Astrocyte (in vitro differentiated cells and primary cell): ENCODE measurements at regions not wholly inside any gene's neighbourhood (a gene's known extent, or its start where the extent isn't known, plus 50 kb on each side); places are given as distances from the start of the nearest gene placed in this dataset.

Experiments
- DNase-seq: peaks from one replicate; pipeline ENCODE4 v3.0.0-alpha.2; 2010; ENCODE audit warnings: low read depth
- FAIRE-seq: peaks from 2 replicates; lab custom pipeline; 2011; peaks lifted over from hg19 to GRCh38; lab: Jason Lieb, UNC
- H2AFZ ChIP-seq: 2 replicates; pipeline ENCODE4 v1.6.0; 2012; ENCODE audit warnings: low read depth, low read length, inconsistent platforms
- H3K27ac ChIP-seq: 2 replicates; pipeline ENCODE4 v1.5.1; 2011; ENCODE audit warnings: low read depth, low read length, inconsistent platforms
- H3K27me3 ChIP-seq: 2 replicates; pipeline ENCODE4 v1.6.0; 2011; ENCODE audit warnings: low read length, inconsistent platforms; ENCODE audit not compliant: insufficient read depth
- H3K36me3 ChIP-seq: 2 replicates; pipeline ENCODE4 v1.5.1; 2011; ENCODE audit warnings: low read length, inconsistent platforms; ENCODE audit not compliant: insufficient read depth
- H3K4me1 ChIP-seq: 2 replicates; pipeline ENCODE4 v1.5.1; 2011; ENCODE audit warnings: low read length, inconsistent platforms; ENCODE audit not compliant: insufficient read depth
- H3K4me2 ChIP-seq: 2 replicates; pipeline ENCODE4 v1.6.0; 2012; ENCODE audit warnings: low read length, inconsistent platforms
- H3K4me3 ChIP-seq: 2 replicates; pipeline ENCODE4 v1.5.1; 2011; ENCODE audit warnings: low read depth, mild to moderate bottlenecking, low read length, inconsistent platforms; ENCODE audit not compliant: insufficient read depth
- H3K79me2 ChIP-seq: 2 replicates; pipeline ENCODE4 v1.6.0; 2012; ENCODE audit warnings: mild to moderate bottlenecking, low read length, inconsistent platforms; ENCODE audit not compliant: insufficient read depth
- H3K9ac ChIP-seq: 2 replicates; pipeline ENCODE4 v1.6.0; 2012; ENCODE audit warnings: mild to moderate bottlenecking, low read length, inconsistent platforms
- H3K9me3 ChIP-seq: 2 replicates; pipeline ENCODE4 v1.5.1; 2012; ENCODE audit warnings: low read depth, mild to moderate bottlenecking, low read length, inconsistent platforms; ENCODE audit not compliant: insufficient read depth
- H4K20me1 ChIP-seq: 2 replicates; pipeline ENCODE4 v1.6.0; 2012; ENCODE audit warnings: low read length, inconsistent platforms; ENCODE audit not compliant: insufficient read depth
- H3K27ac Mint-ChIP-seq: one replicate; pipeline ENCODE4 v1.8.0; 2021; ENCODE audit warnings: mild to moderate bottlenecking, mixed read lengths; ENCODE audit not compliant: unreplicated experiment
- H3K27me3 Mint-ChIP-seq: one replicate; pipeline ENCODE4 v1.8.0; 2021; ENCODE audit warnings: low read depth, mixed read lengths; ENCODE audit not compliant: unreplicated experiment
- H3K36me3 Mint-ChIP-seq: one replicate; pipeline ENCODE4 v1.8.0; 2021; ENCODE audit warnings: low read depth, mixed read lengths; ENCODE audit not compliant: unreplicated experiment
- H3K4me1 Mint-ChIP-seq: one replicate; pipeline ENCODE4 v1.8.0; 2021; ENCODE audit warnings: low read depth, mixed read lengths; ENCODE audit not compliant: unreplicated experiment
- H3K4me3 Mint-ChIP-seq: one replicate; pipeline ENCODE4 v1.8.0; 2021; ENCODE audit warnings: mild to moderate bottlenecking, moderate library complexity, mixed read lengths; ENCODE audit not compliant: unreplicated experiment
- H3K9me3 Mint-ChIP-seq: one replicate; pipeline ENCODE4 v1.8.0; 2021; ENCODE audit warnings: mild to moderate bottlenecking, mixed read lengths; ENCODE audit not compliant: unreplicated experiment
- EZH2 ChIP-seq: IDR thresholded peaks from 2 replicates; pipeline ENCODE4 v1.6.1; 2012; ENCODE audit warnings: mild to moderate bottlenecking, low read length, inconsistent platforms; ENCODE audit not compliant: insufficient read depth
- TF ChIP-seq, protein P1 (sequence below): IDR thresholded peaks from 2 replicates; pipeline ENCODE4 v1.5.1; 2011; ENCODE audit warnings: low read depth, mild to moderate bottlenecking, inconsistent platforms, low read length, moderate library complexity; ENCODE audit not compliant: insufficient read depth

DNA sequence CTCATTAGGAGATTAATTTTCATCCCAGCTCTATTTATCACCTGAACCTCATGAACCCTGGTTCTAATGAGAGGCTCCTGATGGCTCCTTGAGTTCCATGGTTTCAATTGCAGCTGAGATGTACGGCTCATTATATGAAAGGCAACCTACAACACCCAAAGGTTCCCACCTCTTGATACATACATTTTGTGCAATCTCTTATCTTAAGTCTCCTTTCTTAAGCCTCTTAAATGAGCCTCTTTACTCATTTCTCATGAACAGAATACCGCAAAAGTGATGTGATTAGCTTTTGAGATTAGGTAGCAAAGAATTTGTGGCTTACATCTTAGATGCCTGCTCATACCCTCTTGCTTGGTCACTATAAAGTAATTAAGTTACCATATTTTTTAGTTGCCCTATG, 1964.0 kb upstream of the CDH6 start:
- Mint-ChIP-seq H3K4me1 (no peaks in the 10 kb centered on the region), H3K27ac (no peak overlapping the region), H3K36me3 (no peaks in the 10 kb centered on the region), H3K9me3 (no peaks in the 10 kb centered on the region), H3K4me3 (no peak overlapping the region), H3K27me3 (no peaks in the 10 kb centered on the region)
- Histone ChIP-seq H3K4me2 (no peak overlapping the region), H3K36me3 (no peaks in the 10 kb centered on the region), H4K20me1 (no peaks in the 10 kb centered on the region), H3K27me3 (no peaks in the 10 kb centered on the region), H3K4me1 (no peaks in the 10 kb centered on the region), H3K79me2 (no peaks in the 10 kb centered on the region), H3K4me3 (no peak overlapping the region), H3K9me3 (no peaks in the 10 kb centered on the region), H3K9ac (no peak overlapping the region), H2AFZ (no peak overlapping the region), H3K27ac (no peak overlapping the region)
- DNase-seq, result no peak
- no peak for TF ChIP-seq EZH2
- TF ChIP-seq, protein P1, sequence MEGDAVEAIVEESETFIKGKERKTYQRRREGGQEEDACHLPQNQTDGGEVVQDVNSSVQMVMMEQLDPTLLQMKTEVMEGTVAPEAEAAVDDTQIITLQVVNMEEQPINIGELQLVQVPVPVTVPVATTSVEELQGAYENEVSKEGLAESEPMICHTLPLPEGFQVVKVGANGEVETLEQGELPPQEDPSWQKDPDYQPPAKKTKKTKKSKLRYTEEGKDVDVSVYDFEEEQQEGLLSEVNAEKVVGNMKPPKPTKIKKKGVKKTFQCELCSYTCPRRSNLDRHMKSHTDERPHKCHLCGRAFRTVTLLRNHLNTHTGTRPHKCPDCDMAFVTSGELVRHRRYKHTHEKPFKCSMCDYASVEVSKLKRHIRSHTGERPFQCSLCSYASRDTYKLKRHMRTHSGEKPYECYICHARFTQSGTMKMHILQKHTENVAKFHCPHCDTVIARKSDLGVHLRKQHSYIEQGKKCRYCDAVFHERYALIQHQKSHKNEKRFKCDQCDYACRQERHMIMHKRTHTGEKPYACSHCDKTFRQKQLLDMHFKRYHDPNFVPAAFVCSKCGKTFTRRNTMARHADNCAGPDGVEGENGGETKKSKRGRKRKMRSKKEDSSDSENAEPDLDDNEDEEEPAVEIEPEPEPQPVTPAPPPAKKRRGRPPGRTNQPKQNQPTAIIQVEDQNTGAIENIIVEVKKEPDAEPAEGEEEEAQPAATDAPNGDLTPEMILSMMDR, result no peak
- no peak for FAIRE-seq

DNA sequence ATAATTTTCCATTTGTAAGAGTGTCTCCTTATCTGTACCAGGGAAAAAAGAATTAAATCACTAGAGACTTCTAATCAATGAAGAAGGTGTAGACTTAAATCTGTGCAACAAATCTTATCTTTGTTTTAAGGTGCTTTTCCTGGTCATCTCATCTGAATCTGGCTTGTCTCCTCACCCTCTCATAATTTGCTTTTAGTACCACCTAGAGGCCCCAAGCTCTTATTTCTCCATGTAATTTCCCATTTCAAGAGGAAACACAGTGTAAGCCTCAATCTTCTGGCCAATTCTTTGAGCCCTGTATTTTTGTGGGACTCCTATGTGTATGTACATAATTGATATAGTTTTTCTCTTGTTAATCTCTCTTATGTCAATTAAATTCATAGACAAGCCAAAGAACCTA, 1975.3 kb upstream of the CDH6 start:
- FAIRE-seq, result no peak
- Mint-ChIP-seq H3K4me1 (no peaks in the 10 kb centered on the region), H3K9me3 (no peaks in the 10 kb centered on the region), H3K4me3 (no peak overlapping the region), H3K27ac (no peak overlapping the region), H3K27me3 (no peaks in the 10 kb centered on the region), H3K36me3 (no peaks in the 10 kb centered on the region)
- Histone ChIP-seq H3K27ac (no peak overlapping the region), H2AFZ (no peak overlapping the region), H3K9me3 (no peaks in the 10 kb centered on the region), H3K4me2 (no peak overlapping the region), H4K20me1 (no peaks in the 10 kb centered on the region), H3K9ac (no peak overlapping the region), H3K27me3 (no peaks in the 10 kb centered on the region), H3K4me3 (no peak overlapping the region), H3K36me3 (no peaks in the 10 kb centered on the region), H3K4me1 (no peaks in the 10 kb centered on the region), H3K79me2 (no peaks in the 10 kb centered on the region)
- DNase-seq, result no peak
- TF ChIP-seq EZH2, result no peak
- TF ChIP-seq, protein P1, result no peak

DNA sequence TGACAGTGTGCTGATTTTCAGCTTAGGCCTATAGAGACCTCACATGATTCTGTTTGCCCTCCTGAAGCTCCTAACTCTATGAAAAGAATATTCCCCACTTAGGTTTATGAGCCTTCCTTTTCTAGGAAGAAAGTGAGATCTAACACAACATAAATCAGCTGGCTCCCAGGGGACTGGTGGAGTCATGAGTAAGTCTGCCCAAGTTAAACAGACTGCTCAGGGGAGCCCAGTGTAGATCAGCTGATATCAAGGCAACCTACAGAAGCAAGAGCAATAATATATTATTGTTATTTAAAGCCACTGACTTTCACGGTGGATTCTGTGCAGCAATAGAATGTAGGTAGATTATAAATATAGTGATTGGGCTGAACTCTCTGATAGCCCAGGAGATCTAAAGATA, 1978.6 kb upstream of the CDH6 start:
- Mint-ChIP-seq H3K9me3 (no peaks in the 10 kb centered on the region), H3K27ac (no peak overlapping the region), H3K36me3 (no peaks in the 10 kb centered on the region), H3K4me3 (no peak overlapping the region), H3K27me3 (no peaks in the 10 kb centered on the region), H3K4me1 (no peaks in the 10 kb centered on the region)
- no peaks in the 10 kb centered on the region for H4K20me1 ChIP-seq
- DNase-seq (no peak), FAIRE-seq (no peak)
- H3K4me2 ChIP-seq, result no peak overlapping the region
- H3K4me3 ChIP-seq, result no peak overlapping the region
- H3K4me1 ChIP-seq, result no peaks in the 10 kb centered on the region
- no peak overlapping the region for H3K27ac ChIP-seq
- no peaks in the 10 kb centered on the region for H3K79me2 ChIP-seq
- H3K27me3 ChIP-seq, result no peaks in the 10 kb centered on the region
- no peaks in the 10 kb centered on the region for H3K9me3 ChIP-seq
- TF ChIP-seq, protein P1, result no peak
- no peak for TF ChIP-seq EZH2
- no peaks in the 10 kb centered on the region for H3K36me3 ChIP-seq
- no peak overlapping the region for H3K9ac ChIP-seq
- H2AFZ ChIP-seq, result no peak overlapping the region
